Gastrocnemius medialis (tissue), 4 donors: ENCODE measurements at regions not wholly inside any gene's neighbourhood (a gene's known extent, or its start where the extent isn't known, plus 50 kb on each side); places are given as distances from the start of the nearest gene placed in this dataset.

Source experiments
- CTCF ChIP-seq, 5 experiments: fragments of 450-650 bp in 3 of 5; fragments of 200-600 bp in 2 of 5; sonication (generic) in 2 of 5; IDR thresholded peaks in 4 of 5; conservative IDR thresholded peaks in 1 of 5; 1 replicate in 4 of 5; 2 replicates in 1 of 5; pipeline ENCODE4 v1.5.1; 2016 to 2019; ENCODE audit warnings: antibody characterized with exemption in 5 of 5, mild to moderate bottlenecking in 3 of 5, moderate library complexity in 3 of 5
- POLR2A ChIP-seq, 2 donors: fragments of 450-650 bp; IDR thresholded peaks; one replicate each; pipeline ENCODE4 v1.6.1; 2017; ENCODE audit warnings: antibody characterized with exemption in 2 of 2, mild to moderate bottlenecking in 2 of 2, moderate library complexity in 2 of 2

- TF ChIP-seq CTCF (IDR thresholded peaks at IDR 0.05 in 4 of 5, conservative IDR thresholded peaks at IDR 0.05 in 1 of 5) (no peak), POLR2A (IDR thresholded peaks at IDR 0.05) (no peak)
These were observed 371.6 kb downstream of the PIK3R1 start for GRCh38 chr5:68587171-68587570.
